ENCODE measurements at regions not wholly inside any gene's neighbourhood (a gene's known extent, or its start where the extent isn't known, plus 50 kb on each side); places are given as distances from the start of the nearest gene placed in this dataset.

DNA sequence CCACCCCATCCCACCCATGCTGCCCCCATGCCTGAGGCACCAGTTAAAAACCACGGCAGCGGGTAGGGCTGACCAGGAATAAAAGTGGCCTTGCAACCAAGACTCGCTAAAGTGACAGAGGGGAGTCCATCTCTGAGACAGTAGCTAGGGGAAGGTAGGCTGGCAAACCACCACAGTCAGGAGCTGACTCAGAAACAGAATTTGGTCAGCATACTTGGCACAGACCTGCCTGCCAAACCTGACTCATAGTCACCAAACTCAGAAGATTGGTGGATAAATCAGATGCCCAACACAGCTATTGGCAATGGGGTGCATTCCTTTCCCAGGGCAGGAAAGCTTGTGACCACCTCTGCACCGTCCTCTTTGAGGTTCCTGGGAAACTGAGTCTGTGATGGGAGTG is 193.8 kb downstream of the BCOR start:
- TF ChIP-seq EZH2phosphoT487 (IDR thresholded peaks at IDR 0.05; ENCODE audit: borderline replicate concordance, low read length) = no peak
- TF ChIP-seq, protein P1, sequence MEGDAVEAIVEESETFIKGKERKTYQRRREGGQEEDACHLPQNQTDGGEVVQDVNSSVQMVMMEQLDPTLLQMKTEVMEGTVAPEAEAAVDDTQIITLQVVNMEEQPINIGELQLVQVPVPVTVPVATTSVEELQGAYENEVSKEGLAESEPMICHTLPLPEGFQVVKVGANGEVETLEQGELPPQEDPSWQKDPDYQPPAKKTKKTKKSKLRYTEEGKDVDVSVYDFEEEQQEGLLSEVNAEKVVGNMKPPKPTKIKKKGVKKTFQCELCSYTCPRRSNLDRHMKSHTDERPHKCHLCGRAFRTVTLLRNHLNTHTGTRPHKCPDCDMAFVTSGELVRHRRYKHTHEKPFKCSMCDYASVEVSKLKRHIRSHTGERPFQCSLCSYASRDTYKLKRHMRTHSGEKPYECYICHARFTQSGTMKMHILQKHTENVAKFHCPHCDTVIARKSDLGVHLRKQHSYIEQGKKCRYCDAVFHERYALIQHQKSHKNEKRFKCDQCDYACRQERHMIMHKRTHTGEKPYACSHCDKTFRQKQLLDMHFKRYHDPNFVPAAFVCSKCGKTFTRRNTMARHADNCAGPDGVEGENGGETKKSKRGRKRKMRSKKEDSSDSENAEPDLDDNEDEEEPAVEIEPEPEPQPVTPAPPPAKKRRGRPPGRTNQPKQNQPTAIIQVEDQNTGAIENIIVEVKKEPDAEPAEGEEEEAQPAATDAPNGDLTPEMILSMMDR (IDR thresholded peaks at IDR 0.05; ENCODE audit: low read depth, low read length, poor library complexity, severe bottlenecking) = no peak

Measured in DOHH2 (cell line).